NCI-H2171 (cell line): ENCODE measurements at regions not wholly inside any gene's neighbourhood (a gene's known extent, or its start where the extent isn't known, plus 50 kb on each side); places are given as distances from the start of the nearest gene placed in this dataset.
"Not testable (repeated sequence)": the region's sequence is repeated elsewhere in the genome, so short reads cannot be mapped to it uniquely, and the experiment has no call there.

ENCODE experiments used
- DNase-seq: peaks from one replicate; lab custom pipeline; 2025; lab: John Stamatoyannopoulos, UW

DNA sequence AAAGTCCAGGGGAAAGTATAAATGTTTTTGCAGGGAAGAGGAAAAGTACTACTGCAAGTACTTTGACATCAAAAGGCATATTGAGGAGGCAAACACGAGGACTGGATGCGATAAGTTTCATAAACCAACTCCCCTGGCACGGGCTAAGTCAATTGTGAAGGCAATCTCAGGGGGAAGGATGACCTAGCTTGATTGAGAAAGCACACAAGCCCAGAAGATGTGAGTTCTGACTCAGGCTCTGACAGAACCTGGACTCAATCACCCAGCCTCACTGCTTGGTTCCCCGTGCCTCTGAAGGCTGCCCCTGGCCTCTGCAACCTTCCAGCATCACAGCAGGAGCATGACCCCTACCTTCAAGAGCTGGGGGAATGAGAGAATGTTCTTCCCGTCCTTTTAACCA lies 93.2 kb upstream of the ZNF438 start:
- no peak for DNase-seq

DNA sequence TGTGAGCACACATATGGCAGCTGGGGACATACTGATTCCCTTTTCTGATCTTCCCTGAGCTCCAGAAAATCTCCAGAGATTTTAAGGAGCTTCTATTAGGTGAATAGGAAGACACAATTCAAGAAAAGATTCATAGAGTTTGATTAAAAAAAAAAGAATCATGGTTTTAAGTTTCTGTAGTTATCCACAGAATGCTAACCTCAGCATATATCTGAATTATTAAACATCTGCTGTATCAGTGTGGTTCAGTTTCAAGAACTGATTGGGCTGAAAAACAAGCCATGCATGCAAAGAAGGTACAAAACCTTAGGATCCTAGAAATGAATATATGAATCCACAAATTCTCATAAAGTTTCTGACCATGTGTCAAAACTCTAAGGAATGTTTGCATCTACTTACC lies 94.1 kb upstream of the ZNF438 start:
- DNase-seq = no peak

DNA sequence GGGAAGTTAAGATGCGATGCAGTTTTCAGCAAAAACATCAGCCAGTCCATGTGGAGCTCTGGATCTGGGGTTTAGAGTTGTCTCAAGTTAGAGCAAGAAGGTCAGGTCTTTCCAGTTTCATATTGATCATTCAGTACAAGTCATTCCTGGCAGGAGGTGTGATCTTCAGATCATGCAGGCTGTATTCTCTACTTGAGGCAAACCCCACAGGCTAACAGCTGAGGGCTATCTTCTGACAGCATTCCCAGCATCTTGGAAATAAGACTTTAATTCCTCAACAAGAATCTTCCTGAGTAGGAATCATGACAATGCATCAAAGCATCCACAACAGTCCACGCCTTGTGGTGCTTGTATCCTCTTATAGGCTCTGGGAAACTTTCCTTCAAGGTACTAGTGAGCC lies 94.9 kb upstream of the ZNF438 start:
- no peak for DNase-seq

DNA sequence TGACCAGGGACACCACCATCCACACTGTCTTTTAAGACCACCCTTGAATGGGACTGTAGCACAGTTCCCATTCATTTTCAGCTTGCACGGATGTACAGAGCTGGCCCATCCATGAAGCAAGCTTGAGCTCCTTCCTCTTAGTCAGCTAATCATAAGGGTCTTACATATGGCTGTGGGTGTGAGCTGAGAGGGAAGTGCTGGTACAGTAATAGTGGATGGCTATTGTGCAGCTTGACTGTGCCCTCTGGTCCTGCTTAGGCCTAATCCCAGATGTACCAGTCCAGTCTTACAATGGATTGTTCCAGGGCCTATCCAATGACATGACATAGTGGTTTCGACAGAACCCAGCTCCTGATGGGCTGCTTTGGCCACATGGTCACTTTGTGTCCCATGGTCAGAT lies 96.9 kb upstream of the ZNF438 start:
- no peak for DNase-seq

DNA sequence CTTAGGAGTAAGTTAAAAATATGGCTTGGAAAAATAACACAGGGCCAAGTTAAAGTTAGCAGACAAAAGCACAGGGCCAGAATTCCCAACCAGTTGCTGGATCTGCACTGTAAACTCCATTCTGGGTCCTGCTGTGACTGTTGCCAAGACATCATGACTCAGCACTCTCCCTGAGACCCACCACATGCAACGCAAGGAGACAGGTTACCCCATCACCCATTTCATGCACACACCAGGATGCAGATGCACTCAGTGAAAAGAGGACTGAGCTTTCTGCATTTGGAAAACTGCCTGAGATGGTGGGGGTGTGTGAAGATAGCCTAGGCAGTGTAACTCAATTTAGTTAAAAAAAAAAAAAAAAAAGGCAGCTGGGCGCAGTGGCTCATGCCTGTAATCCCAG lies 97.6 kb upstream of the ZNF438 start:
- no peak for DNase-seq

DNA sequence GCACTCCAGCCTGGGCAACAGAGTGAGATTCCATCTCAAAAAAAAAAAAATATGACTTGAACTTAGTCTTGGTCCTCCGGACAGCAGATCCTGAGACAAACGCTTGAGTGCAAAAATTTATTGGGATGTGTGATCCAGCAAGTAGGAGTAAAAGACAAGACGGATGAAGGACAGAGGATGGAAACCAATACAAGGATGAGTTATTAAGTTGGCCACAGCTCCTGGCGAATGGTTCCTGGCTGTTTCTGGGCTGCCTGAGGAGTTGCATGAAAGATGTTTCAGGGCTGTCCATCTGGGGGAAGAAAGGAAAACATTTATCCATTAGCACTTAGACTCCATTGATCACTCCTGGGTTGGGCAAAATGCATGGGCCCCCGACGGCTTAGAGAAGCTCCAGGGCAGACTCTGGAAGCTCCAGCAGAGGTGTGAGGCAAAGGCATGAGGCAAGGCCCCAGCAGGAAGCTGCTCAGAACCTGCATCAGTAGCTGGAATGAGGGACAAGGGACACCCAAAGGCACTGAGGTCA lies 98.3 kb upstream of the ZNF438 start:
- no peak for DNase-seq

DNA sequence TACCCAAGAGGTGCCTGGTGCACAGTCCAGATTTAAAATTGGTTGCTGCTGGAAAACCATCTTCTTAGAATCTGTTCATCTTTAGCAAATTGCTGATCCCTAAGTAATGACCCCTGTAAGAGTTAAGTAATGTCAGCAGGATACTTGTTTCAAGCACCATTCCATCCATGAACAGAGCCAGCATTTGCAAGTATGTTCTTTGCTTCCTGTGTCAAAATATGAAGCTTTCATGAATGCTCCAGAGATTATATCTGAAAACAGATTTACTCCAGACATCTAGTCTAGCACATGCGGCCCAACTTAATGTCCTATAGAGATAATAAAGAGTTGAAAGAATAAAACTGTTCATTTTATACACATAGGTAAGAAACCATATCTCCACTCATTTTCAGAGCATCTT lies 98.7 kb upstream of the ZNF438 start:
- DNase-seq = no peak

DNA sequence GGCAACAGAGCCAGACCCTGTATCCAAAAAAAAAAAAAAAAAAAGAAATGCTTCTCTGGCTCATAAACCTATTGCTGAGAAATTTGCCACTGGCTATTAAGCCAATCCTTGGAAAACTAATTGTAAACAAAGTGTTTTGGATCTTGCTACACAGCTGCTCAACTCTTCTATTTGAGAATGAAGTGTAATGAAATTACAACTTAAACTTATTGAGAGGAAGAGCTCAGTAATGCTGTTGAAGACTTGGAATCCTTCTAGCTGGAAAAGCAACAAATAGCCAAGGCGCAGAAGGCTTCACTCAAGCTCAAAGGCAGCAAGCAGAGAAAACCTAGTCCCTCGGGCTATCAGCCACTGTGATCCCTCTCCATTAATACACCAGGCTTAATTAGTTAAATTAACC lies 99.6 kb upstream of the ZNF438 start:
- no peak for DNase-seq

DNA sequence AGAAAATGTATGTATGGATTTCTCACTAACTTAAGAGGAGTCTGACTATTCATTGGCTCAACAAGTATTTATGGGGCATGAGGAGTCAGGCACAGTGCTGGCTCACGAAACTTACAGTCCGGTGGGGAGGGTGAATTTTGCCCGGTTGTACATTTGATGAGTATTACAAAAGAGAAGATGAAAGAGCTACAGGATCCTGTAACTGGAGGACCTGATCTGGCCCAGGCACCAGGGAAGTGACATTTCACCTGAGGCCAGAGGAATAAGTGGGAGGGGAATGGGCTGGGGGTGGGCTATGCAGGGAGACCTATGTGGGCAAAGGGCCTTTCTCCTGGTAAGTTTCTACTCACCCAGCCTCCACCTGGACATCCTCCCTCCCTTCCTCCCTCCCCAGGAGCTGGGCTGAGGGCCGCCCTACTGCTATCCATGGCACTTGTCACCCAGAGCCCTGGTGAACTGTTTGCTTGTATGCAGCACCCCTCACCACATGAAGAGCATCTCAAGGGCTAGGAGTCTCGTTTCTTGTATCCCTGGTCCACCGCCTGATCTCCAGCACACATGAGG lies 101.1 kb upstream of the ZNF438 start:
- DNase-seq = no peak

DNA sequence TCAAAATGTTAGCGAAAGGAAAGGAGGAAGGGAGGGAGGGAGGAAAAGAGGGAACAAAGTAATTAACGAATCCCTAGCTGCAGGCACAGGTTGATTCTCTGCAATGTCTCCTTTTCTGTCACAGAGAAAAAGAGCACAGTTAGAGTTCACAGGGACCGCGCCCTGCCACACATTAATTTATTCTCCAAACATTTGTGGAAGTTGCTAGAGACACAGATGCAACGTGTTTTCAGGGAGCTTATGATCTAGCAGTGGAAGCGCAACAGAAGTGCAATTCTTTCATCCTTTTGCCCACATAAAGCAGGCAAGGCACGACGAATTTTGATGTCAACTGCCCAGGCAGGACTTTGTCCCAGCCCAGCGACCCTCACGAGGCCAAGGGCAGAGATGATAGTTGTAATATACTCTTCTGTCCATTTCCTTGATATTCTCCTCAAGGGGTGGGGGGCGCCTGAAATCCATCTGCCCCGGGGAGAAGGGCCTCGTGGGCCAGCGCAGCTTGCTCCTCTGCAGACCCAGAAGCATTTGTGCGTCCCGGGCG lies 101.7 kb upstream of the ZNF438 start:
- DNase-seq = no peak

DNA sequence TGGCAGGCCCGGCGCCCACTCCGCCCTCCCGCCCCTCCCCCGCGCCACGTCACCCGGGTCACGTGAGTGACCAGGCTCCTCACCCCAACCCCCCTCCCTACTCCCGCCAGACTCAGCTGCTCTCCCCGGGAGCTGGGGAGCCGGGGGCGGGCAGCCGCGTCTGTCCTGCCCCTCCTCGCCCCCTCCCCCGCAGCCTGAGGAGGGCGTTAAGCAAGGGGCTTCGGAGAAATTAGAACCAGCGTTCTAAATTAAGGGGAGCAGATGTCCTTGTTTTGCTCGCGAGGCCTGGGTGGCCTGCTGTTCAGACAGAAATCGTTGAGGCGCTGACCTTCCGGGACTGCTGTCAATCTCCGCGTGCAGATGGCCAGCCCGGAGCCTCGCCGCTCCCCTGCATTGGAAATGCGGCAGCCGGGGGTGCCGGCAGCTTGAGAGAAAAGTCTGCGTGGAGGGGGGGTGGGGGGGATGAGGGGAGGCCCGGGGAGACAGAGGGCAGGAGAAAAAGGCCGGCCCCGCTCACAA lies 102.2 kb upstream of the ZNF438 start:
- DNase-seq = peak; percentile 82

DNA sequence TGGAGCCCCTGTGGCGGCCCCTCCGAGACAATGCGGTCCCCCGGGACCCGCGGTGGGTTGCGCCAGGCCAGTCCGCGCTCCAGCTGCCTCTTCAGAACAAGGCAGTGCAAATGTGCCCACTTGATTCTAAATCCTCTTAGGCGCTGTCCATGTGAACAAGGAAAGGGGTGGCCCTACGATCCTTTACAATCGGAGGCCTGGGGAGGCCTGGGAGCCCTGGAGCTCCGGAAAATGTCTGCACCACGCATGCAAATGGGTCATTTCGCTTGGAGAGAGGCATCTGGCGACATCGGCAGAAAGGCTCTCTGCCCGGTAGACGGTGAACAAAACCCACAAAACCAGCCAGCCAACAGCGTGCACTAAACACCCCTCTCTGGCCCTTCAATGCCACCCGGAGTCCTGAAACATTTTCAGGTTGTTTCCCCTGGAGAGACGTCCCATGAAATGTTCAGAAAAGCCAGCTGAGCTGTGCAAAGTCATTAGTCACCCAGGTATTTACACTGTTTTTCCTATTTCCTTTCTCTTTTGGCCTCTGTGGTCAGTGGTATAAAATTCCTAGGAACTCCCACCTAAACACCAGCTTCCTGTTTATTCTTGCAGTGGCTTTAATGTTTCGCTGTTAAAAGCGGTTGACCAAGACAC lies 102.8 kb upstream of the ZNF438 start:
- no peak for DNase-seq

DNA sequence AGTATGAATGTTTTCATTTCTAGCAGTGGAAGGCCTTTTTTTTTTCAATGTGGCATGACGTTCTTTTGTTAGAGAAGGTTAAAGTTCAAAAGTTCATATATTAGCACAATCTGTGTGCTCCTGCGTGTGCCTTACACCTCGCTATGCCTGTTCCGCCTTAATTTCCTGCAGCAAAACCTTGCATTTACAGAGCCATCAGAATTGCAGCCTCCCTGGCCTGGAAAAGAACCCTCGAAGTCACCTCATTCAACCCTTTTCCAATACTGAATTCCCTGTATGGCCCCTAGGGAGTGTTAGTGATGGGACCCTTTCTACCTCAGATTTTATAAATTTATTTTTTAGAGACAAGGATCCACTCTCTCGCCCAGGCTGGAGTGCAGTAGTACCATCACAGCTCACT lies 103.5 kb upstream of the ZNF438 start:
- DNase-seq = no peak

DNA sequence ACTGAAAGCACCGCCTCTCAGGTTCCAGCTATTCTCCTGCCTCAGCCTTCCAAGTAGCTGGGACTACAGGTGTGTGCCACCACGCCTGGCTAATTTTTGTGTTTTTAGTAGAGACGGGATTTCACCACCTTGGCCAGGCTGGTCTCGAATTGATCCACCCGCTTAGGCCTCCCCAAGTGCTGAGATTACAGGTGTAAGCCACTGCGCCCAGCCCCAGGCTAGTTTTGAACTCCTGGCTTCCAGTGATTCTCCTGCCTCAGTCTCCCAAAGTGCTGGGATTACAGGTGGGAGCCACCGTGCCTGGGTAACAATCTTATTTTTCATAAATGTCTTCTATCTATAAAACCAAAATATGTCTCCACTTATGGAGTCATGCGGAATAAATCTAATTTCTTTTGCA lies 104.1 kb upstream of the ZNF438 start:
- DNase-seq = not testable (repeated sequence)

DNA sequence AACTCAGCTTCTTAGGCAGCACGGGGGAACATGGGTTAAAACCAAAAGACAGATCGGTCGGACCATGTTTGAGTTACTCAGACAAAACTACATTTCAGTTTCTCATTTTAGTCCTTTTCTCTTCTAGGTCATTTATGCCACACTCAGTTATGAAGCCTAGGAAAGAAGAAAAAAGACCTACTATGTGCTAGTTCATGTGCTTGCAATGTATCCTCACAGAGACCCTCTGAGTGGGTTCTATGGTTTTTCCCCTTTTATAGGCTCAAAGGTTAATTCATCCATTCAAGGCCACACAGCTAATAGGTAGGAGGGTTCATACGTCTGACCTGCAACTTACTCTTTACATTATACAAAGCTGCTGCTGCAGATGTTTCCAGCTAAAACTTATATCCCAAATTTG lies 104.7 kb upstream of the ZNF438 start:
- no peak for DNase-seq

DNA sequence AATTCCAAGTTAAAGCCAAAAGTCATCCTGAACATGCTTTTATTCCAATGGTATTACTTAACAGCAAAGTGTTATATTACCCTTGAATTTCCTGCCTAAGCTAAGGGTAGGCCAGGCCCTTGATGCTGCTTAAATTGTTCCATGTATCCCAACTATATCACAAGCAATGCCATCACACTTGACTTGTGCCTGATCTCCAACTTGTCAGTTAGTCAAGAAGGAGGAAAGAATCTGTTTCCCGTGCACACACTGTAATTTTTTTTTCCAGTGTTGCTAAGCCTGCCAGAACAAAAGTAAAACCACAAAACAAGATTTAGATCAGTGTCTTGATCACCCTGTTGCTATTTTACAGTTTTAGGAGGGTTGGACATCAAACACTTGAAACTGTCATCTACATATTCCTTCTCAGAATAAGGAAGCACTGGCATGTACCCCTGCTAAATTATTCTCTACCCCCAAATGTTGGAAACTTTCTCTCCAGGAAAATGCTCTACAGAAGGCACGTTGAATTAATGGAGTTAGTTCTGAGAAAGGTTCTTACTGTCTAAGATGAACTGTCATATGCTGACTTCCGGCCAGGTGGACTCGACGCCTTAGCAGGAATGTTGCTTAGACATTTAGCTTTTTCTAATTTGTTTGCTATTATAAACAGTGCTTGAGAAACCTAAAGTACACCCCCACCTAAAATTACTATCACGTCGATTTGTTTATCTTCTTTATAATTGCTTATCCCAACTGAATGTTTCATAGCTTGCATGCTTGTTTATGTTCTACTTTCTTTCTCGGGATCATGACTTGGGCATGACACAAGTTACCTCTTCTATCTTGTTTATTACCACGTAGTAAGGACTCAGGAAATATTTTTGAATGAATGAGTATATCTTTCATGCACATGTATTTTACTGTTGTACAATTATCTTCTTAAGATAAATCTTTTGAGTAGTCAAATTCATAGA lies 105.5 kb upstream of the ZNF438 start:
- no peak for DNase-seq

DNA sequence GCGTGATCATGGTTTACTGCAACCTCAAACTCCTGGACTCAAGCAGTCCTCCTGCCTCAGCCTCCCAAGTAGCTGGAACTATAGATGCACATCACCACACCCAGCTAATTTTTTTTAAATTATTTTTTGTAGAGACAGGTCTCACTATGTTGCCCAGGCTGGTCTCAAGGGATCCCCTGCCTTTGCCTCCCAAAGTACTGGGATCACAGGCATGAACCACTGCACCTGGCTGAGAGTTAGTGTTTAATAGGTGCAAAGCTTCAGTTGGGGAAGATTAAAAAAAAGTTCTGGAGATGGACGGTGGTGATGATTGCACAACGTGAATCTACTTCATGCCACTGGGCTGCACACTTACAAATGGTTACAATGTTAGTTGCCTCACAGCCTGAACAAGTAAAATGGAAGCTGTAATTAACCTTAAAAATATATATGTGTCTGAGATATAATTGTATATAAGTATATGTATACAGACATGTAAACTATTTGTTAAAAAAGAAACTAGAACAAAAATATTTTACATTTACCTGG lies 106.4 kb upstream of the ZNF438 start:
- no peak for DNase-seq

DNA sequence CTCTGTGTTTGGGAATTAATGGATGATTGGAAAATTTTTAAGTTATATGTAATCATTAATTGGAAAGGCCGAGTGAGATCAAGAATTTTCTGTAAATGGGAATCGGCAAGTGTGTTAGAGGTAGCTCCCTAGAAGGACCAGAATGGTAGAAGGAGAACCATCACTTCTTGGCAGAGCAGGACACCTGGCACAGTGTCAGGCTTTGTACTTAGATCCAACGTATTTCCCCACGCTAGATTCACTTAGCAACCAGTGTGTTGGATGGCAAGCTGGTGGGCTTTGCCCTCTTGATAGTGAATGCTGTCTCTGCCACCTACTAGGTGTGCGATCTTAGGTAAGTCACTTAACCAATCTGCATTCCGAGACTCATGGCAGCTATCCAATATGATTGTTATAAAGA lies 107.8 kb upstream of the ZNF438 start:
- DNase-seq = no peak

DNA sequence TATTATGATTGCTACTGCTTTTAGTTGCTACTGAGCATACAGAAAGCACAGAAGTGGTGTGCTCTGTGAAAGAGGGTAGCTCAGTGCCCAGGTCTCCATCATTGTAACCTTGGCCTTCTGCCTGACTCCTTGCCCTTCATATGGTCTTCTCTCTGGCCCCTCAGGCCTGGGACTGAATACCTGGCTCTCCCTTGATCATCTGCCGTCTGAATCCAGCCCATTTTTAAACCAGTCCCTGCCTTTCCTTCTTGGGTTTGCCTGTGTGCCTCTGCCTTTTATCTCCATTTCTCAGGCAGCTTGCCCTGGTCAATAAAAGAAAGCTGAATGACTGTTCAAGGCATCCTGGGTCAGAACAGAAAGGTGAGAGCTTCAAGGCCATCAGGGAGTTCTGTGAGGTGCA lies 109.1 kb upstream of the ZNF438 start:
- no peak for DNase-seq

DNA sequence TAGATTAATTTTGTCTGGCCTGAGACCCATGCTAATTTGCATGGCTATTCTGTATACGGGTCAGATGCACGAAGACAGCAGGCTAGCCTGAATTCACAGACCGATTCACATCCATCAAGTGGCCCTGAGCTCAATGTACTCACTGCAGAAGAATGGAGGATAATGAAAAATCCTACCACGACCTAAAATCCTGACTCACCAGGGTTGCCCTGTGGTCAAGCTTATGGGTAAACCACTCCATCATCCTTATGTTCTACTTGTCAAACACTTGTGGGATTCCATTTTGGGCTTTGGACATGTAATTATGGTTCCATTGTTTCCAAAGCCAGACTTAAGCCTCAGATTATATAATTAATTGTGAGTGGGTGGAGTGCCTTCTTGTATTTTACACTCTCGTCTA lies 110.4 kb upstream of the ZNF438 start:
- no peak for DNase-seq

DNA sequence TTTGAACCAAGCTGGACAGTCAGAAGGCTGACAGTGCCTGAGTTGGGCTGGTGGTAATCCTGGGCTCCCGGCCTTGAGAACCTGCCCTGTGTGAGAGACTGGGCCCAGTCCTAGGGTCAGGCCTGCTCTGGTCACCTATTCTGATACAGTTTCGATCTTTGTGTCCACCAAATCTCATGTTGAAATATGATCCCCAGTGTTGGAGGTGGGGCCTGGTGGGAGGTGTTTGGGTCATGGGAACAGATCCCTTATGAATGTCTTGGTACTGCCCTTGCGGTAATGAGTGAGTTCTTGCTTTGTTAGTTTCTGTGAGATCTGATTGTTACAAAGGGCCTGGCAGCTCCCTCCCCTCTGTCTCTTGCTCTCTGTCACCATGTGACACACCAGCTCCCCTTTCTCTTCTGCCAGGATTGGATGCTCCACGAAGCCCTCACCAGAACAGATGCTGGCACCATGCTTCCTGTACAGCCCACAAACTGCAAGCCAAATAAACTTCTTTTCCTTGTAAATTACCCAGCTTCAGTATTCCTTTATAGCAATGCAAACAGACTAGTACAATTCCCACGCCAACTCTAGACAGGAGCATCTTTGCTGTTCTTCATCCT lies 111.8 kb upstream of the ZNF438 start:
- no peak for DNase-seq

DNA sequence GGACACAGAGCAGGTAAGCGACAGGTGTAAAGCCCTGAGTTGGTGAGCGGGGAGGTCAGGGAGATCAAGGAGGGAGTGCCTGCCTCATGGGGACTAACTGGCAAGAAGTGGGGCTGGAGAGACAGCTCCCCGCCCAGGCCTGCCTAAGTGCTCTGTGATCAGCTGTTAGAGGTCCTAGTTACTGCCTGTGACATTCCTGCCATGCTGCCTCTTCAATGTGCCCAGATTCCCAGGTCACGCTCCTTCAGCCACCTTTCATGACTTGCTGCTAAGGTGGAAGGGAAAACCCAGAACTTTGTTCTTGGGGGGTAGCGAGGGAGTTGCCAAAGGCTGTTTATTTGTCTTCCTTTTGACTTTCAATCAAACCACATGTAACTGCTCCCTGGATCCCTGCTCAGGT lies 114.3 kb upstream of the ZNF438 start:
- no peak for DNase-seq
